ENCODE measurements at regions not wholly inside any gene's neighbourhood (a gene's known extent, or its start where the extent isn't known, plus 50 kb on each side); places are given as distances from the start of the nearest gene placed in this dataset.

DNA sequence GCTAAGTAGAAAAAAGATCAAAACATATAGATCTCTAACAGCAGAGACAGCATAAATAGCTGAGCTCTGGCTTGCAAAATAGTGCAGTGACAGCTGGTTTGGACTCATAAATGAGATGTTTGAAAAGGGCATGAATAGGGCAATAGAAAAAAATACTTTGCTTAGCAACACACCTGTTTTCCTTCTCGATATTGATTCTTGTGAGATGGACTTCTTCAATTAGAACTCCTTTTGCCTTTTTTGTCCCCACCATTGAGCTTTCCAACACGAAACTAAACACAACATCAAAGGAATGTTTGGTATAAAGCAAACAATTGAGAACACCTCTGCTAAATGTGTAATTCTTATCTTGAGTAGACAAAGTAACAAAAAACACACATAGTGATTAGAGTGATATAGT lies 726.3 kb downstream of the RAPGEF2 start:
- TF ChIP-seq POLR2A (IDR thresholded peaks at IDR 0.05; ENCODE audit: low read length) = no peak
- no peak for TF ChIP-seq GATA1 (IDR thresholded peaks at IDR 0.05; ENCODE audit: low read depth, low read length)

Data from erythroblast (primary cell).